ENCODE measurements at regions not wholly inside any gene's neighbourhood (a gene's known extent, or its start where the extent isn't known, plus 50 kb on each side); places are given as distances from the start of the nearest gene placed in this dataset.

GRCh38 chr2:134177351-134177931 lies 76.4 kb upstream of the MGAT5 start:
- no peak for DNase-seq (ENCODE audit: low spot score)

GRCh38 chr2:134178138-134178877 lies 75.6 kb upstream of the MGAT5 start:
- no peak for DNase-seq (ENCODE audit: low spot score)

- DNase-seq (ENCODE audit: low spot score) = no peak
Measured at GRCh38 chr2:134181219-134181618, 72.7 kb upstream of the MGAT5 start.

GRCh38 chr2:134183679-134184078 lies 70.2 kb upstream of the MGAT5 start:
- DNase-seq (ENCODE audit: low spot score) = no peak

GRCh38 chr2:134185639-134186038 lies 68.2 kb upstream of the MGAT5 start:
- no peak for DNase-seq (ENCODE audit: low spot score)

GRCh38 chr2:134189009-134189720 lies 64.7 kb upstream of the MGAT5 start:
- DNase-seq (ENCODE audit: low spot score) = no peak

GRCh38 chr2:134190062-134190806 lies 63.6 kb upstream of the MGAT5 start:
- no peak for DNase-seq (ENCODE audit: low spot score)

GRCh38 chr2:134190807-134191203 lies 63.1 kb upstream of the MGAT5 start:
- no peak for DNase-seq (ENCODE audit: low spot score)

- DNase-seq (ENCODE audit: low spot score) = no peak
Measured at GRCh38 chr2:134191835-134192234, 62.0 kb upstream of the MGAT5 start.

- no peak for DNase-seq (ENCODE audit: low spot score)
Measured at GRCh38 chr2:134193006-134193405, 60.9 kb upstream of the MGAT5 start.

GRCh38 chr2:134194519-134194918 lies 59.4 kb upstream of the MGAT5 start:
- no peak for DNase-seq (ENCODE audit: low spot score)

- no peak for DNase-seq (ENCODE audit: low spot score)
Measured at GRCh38 chr2:134195341-134195740, 58.5 kb upstream of the MGAT5 start.

GRCh38 chr2:134197445-134197844 lies 56.4 kb upstream of the MGAT5 start:
- DNase-seq (ENCODE audit: low spot score) = no peak

GRCh38 chr2:134198006-134198634 lies 55.8 kb upstream of the MGAT5 start:
- DNase-seq (ENCODE audit: low spot score) = no peak

GRCh38 chr2:134199123-134199522 lies 54.7 kb upstream of the MGAT5 start:
- DNase-seq (ENCODE audit: low spot score) = no peak

- no peak for DNase-seq (ENCODE audit: low spot score)
Measured at GRCh38 chr2:134200036-134200618, 53.7 kb upstream of the MGAT5 start.

GRCh38 chr2:134201533-134201932 lies 52.3 kb upstream of the MGAT5 start:
- no peak for DNase-seq (ENCODE audit: low spot score)

- no peak for DNase-seq (ENCODE audit: low spot score)
Measured at GRCh38 chr2:134202371-134202770, 51.5 kb upstream of the MGAT5 start.

- DNase-seq (ENCODE audit: low spot score) = no peak
Measured at GRCh38 chr2:134203175-134203574, 50.7 kb upstream of the MGAT5 start.

Data from ecto neural progenitor cell (in vitro differentiated cells).